ENCODE measurements at regions not wholly inside any gene's neighbourhood (a gene's known extent, or its start where the extent isn't known, plus 50 kb on each side); places are given as distances from the start of the nearest gene placed in this dataset.

DNA sequence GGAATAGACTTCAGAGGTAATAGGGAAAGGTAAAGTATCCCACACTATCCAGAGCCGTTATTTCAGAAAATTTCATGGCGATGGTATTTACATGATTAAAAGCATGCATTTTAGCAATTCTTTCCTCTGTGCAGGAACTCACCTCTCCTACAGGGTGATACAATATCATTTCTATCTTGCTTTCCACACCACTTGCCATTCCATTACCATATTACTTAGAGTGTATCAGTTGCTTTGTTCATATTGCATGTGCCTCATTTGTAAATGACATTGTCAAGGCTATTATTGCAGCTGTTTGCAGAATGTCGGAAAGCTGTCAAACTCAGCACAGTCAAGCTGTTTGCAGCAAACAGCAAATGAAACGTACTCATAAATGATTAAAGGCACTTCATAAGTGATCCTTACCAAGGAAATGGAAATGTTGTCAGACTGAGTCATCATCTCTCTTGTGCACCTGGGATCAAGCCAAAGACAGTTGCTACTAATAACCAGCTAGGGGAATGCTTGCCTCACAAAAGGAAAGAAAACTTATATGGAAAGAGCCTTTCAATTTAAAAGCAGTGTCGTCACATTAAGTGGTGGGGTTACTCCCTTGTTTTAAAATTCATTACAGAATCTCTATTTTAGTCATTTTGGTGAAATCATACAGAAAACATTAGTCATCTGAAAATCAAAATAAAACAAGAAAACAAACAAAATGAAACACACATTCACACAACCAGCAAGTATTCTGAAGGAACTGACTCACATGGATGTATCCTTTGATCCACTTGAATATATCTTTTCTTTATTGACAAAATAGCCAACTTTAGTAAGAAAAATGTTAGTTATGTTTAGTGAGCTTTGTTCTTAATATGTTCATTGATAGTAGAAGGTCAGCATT is 1064.1 kb upstream of the CNTNAP5 start:
- Histone ChIP-seq H3K4me1 (no peaks in the 10 kb centered on the region), H3K27me3 (replicated peaks; ENCODE audit: control insufficient read depth, insufficient read depth, low read length) (no peaks in the 10 kb centered on the region), H3K9me3 (no peaks in the 10 kb centered on the region), H3K4me3 (ENCODE audit: low read depth, low read length) (no peak overlapping the region), H3K36me3 (ENCODE audit: control insufficient read depth, insufficient read depth, low read length) (no peaks in the 10 kb centered on the region)
- no peaks in the 10 kb centered on the region for H3K36me3 Mint-ChIP-seq (ENCODE audit: insufficient read depth, unreplicated experiment)
- H3K27ac Mint-ChIP-seq (ENCODE audit: unreplicated experiment): no peak overlapping the region
- H3K4me1 Mint-ChIP-seq (ENCODE audit: low read depth, unreplicated experiment): no peaks in the 10 kb centered on the region
- no peak overlapping the region for H3K4me3 Mint-ChIP-seq (ENCODE audit: unreplicated experiment)
- CTCF ChIA-PET: interaction anchor here (0.6 kb wide), 1 partner anchor 638 kb away, joined by 3 read pairs; no protein-coding TSS in a partner anchor
- no peaks in the 10 kb centered on the region for H3K9me3 Mint-ChIP-seq (ENCODE audit: unreplicated experiment)
- intact Hi-C loops (cut with micrococcal nuclease; ENCODE audit: unreplicated experiment): no loop called here
- TF ChIP-seq, protein P1, sequence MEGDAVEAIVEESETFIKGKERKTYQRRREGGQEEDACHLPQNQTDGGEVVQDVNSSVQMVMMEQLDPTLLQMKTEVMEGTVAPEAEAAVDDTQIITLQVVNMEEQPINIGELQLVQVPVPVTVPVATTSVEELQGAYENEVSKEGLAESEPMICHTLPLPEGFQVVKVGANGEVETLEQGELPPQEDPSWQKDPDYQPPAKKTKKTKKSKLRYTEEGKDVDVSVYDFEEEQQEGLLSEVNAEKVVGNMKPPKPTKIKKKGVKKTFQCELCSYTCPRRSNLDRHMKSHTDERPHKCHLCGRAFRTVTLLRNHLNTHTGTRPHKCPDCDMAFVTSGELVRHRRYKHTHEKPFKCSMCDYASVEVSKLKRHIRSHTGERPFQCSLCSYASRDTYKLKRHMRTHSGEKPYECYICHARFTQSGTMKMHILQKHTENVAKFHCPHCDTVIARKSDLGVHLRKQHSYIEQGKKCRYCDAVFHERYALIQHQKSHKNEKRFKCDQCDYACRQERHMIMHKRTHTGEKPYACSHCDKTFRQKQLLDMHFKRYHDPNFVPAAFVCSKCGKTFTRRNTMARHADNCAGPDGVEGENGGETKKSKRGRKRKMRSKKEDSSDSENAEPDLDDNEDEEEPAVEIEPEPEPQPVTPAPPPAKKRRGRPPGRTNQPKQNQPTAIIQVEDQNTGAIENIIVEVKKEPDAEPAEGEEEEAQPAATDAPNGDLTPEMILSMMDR (IDR thresholded peaks at IDR 0.05; ENCODE audit: insufficient read depth in 1 of 2, low read depth in 1 of 2, low read length in 1 of 2, severe bottlenecking in 1 of 2, unreplicated experiment in 1 of 2): no peak
- POLR2A ChIA-PET: no interaction called here
- DNase-seq: no peak
- H3K27me3 Mint-ChIP-seq (ENCODE audit: insufficient read depth, unreplicated experiment): no peaks in the 10 kb centered on the region
- no TSS peak for BruUV-seq (replicated peaks)

DNA sequence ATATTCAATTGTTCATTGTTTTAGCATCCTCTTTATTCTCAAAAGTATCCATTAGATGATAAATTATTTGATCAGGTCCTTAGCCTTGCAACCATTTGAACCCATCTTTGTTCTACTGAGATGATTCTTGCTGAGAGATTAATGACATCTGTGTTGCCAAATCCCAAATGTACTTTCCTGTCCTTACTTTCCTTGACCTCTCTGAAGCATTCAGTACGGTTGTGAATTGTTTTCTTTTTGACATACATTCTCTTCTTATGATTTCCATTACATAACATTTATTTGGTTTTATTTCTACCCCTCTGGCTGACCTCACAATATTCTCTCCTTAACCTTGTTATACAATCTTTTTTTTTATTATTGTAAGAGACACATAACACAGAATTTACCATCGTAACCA is 1058.6 kb upstream of the CNTNAP5 start:
- CTCF ChIA-PET: no interaction called here
- H3K36me3 Mint-ChIP-seq (ENCODE audit: insufficient read depth, unreplicated experiment): no peaks in the 10 kb centered on the region
- no peaks in the 10 kb centered on the region for H3K27me3 Mint-ChIP-seq (ENCODE audit: insufficient read depth, unreplicated experiment)
- no peak overlapping the region for H3K27ac Mint-ChIP-seq (ENCODE audit: unreplicated experiment)
- POLR2A ChIA-PET: no interaction called here
- no TSS peak for BruUV-seq (replicated peaks)
- H3K4me1 ChIP-seq: no peaks in the 10 kb centered on the region
- TF ChIP-seq, protein P1 (IDR thresholded peaks at IDR 0.05; ENCODE audit: insufficient read depth in 1 of 2, low read depth in 1 of 2, low read length in 1 of 2, severe bottlenecking in 1 of 2, unreplicated experiment in 1 of 2): no peak
- H3K27me3 ChIP-seq (replicated peaks; ENCODE audit: control insufficient read depth, insufficient read depth, low read length): no peaks in the 10 kb centered on the region
- no peaks in the 10 kb centered on the region for H3K36me3 ChIP-seq (ENCODE audit: control insufficient read depth, insufficient read depth, low read length)
- no peaks in the 10 kb centered on the region for H3K9me3 ChIP-seq
- no peak overlapping the region for H3K4me3 Mint-ChIP-seq (ENCODE audit: unreplicated experiment)
- H3K4me3 ChIP-seq (ENCODE audit: low read depth, low read length): no peak overlapping the region
- DNase-seq: no peak
- H3K4me1 Mint-ChIP-seq (ENCODE audit: low read depth, unreplicated experiment): no peaks in the 10 kb centered on the region
- H3K9me3 Mint-ChIP-seq (ENCODE audit: unreplicated experiment): no peaks in the 10 kb centered on the region
- intact Hi-C loops (cut with micrococcal nuclease; ENCODE audit: unreplicated experiment): no loop called here

DNA sequence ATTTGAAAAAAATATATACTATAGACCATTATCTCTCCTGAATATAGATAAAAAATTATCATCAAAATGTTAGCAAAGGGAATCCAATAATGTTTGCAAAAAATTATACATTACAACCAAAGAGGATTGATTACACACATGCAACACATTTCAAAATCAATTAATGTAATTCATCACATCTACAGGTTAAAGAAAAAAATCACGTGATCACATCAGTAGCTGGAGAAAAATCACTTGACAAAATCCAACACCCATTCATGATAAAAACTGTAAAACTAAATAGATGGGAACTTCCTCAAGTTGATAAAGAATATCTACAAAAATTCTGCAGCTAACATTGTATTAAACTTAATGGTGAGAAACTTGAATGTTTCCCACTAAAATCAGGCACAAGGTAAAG is 1047.5 kb upstream of the CNTNAP5 start:
- TF ChIP-seq, protein P1 (IDR thresholded peaks at IDR 0.05; ENCODE audit: insufficient read depth in 1 of 2, low read depth in 1 of 2, low read length in 1 of 2, severe bottlenecking in 1 of 2, unreplicated experiment in 1 of 2): no peak
- no peak overlapping the region for H3K4me3 Mint-ChIP-seq (ENCODE audit: unreplicated experiment)
- H3K27ac Mint-ChIP-seq (ENCODE audit: unreplicated experiment): no peak overlapping the region
- ChIA-PET POLR2A (no interaction called here), CTCF (no interaction called here)
- no peaks in the 10 kb centered on the region for H3K9me3 Mint-ChIP-seq (ENCODE audit: unreplicated experiment)
- intact Hi-C loops (cut with micrococcal nuclease; ENCODE audit: unreplicated experiment): no loop called here
- no peak overlapping the region for H3K4me3 ChIP-seq (ENCODE audit: low read depth, low read length)
- H3K9me3 ChIP-seq: 0 out of 2 replicates have a peak, but pooled peaks cover 3% of the 10 kb centered on the region
- no peaks in the 10 kb centered on the region for H3K4me1 ChIP-seq
- DNase-seq: no peak
- H3K36me3 ChIP-seq (ENCODE audit: control insufficient read depth, insufficient read depth, low read length): no peaks in the 10 kb centered on the region
- no peaks in the 10 kb centered on the region for H3K27me3 Mint-ChIP-seq (ENCODE audit: insufficient read depth, unreplicated experiment)
- H3K36me3 Mint-ChIP-seq (ENCODE audit: insufficient read depth, unreplicated experiment): no peaks in the 10 kb centered on the region
- BruUV-seq (replicated peaks): no TSS peak
- no peaks in the 10 kb centered on the region for H3K4me1 Mint-ChIP-seq (ENCODE audit: low read depth, unreplicated experiment)
- no peaks in the 10 kb centered on the region for H3K27me3 ChIP-seq (replicated peaks; ENCODE audit: control insufficient read depth, insufficient read depth, low read length)
